ENCODE measurements at regions not wholly inside any gene's neighbourhood (a gene's known extent, or its start where the extent isn't known, plus 50 kb on each side); places are given as distances from the start of the nearest gene placed in this dataset.
"Not testable (repeated sequence)": the region's sequence is repeated elsewhere in the genome, so short reads cannot be mapped to it uniquely, and the experiment has no call there.

DNA sequence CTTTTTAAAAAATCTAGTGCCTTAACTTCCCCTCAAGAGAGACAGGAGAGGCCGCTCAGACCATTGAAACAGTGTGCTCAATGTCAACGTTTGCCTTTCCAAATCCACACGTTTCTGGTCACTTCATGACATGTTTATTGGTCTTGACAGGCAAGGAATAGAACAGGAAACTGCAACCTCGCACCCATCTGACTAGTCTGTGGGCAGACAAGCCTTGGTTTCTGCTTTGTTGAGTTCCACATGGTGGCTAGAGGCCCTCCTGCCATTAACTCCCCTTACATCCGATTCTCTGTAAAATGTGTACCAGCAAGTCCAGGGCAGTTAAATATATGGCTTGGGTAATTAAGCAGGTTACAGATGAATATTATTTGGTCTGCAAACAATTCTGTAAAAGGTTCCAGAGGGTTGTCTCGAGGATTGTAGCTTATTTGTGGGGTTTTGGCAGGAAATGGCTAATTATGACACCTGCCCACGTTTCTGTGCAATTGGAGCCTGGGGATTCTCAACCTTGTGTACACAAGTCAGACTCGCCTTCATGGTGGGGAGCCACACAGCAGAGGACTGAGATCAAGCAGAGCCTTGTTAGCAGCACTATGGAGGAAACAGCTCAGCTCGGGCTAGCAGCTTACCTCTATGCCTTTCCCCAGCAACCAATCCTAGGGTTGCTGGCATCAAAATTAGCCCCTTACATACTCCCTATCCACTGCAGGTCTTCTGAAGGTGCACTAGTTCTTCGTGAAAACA is 317.5 kb upstream of the IGF1R start:
- DNase-seq = peak; percentile 71

DNA sequence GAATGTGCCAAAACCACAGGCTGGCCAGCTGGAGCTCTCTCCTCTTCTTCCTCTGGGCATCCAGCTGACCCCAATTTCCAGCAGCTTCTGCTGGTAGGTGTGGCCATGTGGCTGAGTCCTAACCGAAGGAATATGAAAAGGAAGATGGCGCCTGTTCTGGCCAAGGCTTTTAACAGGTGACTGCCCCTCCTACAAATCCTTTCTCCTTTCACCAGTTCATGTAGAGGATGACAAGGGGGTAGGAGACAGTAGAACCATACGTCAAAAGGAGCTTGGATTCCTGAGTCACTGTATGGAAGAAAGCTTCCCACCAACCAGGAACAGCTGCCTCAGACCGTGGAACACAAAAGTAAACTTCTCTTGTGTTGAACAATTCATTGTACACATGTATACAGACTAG is 316.7 kb upstream of the IGF1R start:
- DNase-seq = no peak

DNA sequence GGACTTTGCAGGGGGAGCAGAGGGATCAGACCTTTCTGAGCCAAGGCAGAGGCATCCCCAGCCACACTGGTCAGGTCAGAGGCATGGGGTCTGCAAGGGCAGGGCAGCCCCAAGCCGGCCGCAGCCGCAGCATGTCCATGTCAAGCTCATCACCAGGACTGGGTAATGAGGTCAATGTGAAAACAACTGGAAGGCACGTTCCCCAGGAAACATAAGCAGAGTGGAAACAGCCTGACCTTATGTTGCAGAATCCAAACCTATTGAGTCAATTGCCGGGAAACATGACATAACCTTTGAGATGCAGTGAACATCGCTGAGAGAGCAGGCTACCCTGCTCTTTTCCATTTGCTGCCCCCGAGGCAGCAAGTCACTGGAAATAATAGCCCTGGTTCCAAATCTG is 315.1 kb upstream of the IGF1R start:
- no peak for DNase-seq

GRCh38 chr15:98342911-98343310 is 305.4 kb upstream of the IGF1R start:
- DNase-seq = no peak

- no peak for DNase-seq
Observed at GRCh38 chr15:98344591-98344990, 303.7 kb upstream of the IGF1R start.

GRCh38 chr15:98347001-98347400 is 301.3 kb upstream of the IGF1R start:
- no peak for DNase-seq

DNA sequence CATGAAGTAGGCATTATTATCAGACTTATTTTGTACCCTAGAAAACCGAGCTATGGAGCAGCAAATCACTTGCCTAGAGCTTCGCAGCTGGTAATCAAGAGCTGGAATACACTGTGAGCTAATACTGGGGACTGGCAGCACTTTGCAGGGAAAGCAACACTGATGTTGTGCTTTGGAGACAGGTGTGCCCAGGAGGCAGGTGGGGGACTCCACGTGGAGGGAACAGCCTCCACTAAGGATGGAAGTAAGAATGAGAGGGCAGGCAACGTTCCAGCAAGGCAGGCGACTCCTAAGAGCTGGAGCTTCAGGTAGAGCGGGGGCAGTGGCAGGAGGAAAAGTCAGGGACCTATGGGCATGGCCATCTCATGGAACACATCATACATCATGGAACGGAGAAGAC is 300.5 kb upstream of the IGF1R start:
- no peak for DNase-seq

GRCh38 chr15:98350276-98350675 is 298.1 kb upstream of the IGF1R start:
- DNase-seq = no peak

- not testable (repeated sequence) for DNase-seq
Observed at GRCh38 chr15:98358274-98358673, 290.1 kb upstream of the IGF1R start.

DNA sequence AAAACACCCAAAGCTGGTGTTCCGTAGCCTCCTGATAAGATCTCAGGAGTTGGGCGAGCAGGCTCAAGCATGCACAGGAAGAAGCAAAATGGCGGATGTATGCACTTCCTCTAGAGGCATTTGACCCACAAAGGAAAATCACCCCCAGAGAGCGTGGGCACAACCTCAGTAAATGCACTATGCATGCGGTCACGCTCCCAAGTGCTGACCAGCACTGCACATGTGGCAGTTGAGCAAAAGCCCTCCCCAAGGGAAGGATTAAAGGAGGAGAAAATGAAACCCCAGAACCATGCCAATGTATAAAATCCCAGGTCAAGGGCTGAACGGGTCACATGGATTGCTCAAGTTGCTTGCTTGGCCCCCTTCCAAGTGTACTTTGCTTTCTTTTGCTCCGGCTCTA is 289.4 kb upstream of the IGF1R start:
- no peak for DNase-seq

DNA sequence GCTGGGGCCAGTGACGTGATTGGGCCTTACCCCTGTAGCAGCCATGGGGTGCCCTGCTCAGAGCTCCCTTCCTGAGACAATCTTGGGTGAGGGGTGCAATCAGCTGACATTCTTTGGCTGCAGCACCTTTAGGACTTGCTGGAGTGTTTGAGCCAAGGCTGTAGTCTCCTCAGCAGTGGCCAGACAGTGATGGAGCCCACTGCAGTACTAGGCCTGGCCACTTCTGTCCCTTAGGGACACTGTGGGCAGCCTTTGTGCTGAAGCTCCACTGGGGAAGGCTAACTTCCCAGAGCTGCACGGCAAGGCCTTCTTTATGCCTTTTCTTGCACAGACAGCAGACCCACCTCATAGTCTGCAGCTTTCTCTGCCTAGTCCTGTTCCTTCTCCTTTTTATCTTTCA is 284.9 kb upstream of the IGF1R start:
- DNase-seq = no peak

- no peak for DNase-seq
Observed at GRCh38 chr15:98363955-98364354, 284.4 kb upstream of the IGF1R start.

DNA sequence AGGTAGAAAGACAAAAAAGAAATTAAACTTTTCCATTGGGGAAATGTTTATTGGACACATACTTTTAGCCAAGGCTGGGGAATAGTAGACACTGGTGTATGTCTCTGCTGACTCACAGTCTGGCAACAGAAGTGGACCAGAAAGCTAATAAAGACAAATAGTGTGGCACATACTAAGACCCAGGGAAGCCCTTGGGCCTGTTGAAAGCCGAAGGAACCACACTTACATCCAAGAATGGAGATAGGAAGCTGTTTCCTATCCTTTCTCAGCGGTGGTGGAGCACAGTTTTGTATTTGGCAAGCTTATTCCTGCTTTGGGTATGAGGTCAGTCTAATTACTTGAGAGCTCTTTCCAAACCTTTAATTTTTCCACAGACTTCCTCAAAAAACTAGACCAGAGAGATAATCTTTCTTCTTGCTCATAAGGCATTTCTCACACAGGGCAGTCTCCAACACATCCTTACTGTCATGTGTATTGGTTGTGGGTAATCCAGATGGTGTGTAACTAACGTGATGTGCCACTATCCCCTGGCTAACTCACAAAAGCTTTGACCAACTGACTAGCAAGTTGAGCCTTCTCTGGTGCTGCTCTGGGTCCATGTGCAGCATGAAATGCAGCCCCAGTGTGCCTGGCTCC is 279.1 kb upstream of the IGF1R start:
- DNase-seq = no peak

DNA sequence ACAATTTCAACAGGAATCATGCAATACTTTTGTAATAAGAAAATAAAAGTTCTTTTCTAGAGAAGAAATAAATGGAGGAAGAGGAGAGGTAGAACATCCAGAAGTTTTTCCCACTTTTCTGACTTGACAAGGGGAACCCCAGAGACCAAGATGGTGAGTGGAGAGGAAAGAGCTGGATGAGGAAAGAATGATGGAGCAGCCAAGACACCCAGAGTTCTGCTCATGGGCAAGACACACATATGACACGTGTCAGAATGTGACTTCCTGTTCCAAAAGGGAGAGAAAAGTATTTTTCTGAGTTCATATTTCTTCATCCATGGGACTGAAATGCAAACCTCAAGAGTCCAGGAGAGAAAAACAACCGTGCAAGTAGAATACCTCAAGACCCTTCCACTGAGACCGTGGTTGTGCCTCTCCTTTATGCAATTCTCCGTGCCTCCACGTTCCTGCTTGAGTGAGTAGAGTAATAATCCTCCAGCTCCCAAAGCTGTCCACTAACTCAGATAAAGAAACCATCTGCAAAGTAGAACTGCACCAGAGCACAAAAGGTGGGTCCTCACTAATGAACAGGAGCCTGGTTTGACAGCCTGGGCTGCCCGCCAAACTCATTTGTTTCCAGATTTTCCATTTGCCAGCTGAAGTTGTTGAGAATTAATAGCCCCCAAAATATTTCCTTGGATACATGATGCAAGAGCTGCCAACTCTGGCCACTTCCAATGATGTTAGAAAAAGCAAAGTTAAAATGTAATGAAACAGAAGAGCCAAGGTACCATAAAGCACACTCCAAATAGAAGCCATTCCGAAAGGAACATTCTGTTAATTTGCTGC is 272.6 kb upstream of the IGF1R start:
- no peak for DNase-seq

DNA sequence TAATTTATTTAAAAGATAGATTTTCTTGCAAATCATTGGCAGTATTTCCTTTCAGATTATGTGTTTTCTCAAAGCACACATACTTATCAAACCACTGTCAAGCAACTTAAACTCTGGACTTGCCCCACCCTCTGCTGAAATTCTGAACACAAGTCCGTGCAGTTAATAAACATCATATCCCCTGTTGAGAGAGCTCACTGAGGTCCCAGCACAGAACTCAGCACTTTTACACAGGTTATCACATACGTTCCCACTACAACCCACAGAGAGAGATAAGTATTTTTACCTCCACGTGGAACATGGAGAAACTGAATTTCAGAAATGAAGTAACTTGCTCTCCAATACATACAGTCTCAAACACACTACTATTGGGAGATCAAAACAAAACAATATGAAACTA is 267.6 kb upstream of the IGF1R start:
- no peak for DNase-seq

DNA sequence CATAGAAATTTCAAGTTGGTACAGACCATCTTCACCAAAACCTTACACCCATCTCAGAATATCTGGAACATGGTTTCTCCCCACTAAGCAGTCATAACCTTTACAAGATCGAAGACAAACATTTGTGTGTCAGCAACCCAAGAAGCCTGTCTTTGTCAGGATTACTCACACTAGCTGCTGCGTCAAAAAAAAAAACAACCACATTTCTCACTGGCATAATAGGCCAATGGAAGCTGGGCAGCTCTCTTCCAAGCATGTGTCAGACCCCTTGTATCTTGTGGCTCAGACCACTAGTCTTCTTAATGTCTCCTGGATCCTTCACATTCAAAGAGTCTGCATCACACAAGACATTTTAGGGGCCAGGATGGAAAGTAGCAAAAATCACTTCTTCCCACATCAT is 266.9 kb upstream of the IGF1R start:
- no peak for DNase-seq

- peak; percentile 3 for DNase-seq
Observed at GRCh38 chr15:98382139-98382538, 266.2 kb upstream of the IGF1R start.

- no peak for DNase-seq
Observed at GRCh38 chr15:98383571-98383970, 264.8 kb upstream of the IGF1R start.

- DNase-seq = no peak
Observed at GRCh38 chr15:98384328-98385029, 263.9 kb upstream of the IGF1R start.

DNA sequence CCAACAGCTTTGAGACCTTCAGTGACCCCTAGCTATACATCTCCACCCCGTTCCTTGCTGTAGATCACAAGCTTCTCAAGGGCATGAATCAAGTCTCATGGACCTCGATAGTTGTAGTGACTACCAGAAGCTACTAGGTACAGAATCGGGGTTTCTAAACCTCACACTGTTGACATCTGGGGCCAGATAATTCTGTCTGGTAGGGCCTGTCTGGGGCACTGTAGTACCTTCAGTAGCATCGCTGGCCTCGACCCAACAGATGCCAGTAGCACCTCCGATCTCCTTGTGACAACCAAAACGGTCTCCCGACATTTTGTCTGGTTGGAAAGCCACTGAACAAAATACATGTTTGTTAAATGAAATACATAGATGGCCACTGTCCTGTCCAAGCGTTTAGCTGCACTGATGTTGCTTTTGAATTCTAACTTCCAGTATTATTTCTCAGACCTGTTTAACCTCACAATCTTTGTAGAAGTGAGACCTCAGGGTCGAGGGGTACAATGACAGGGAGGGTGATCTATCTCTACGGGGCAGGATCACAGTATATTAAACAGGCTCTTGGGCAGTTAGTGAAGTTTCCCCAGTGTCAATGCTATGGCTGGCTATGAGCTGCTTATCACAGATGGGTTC is 262.5 kb upstream of the IGF1R start:
- DNase-seq = no peak

DNA sequence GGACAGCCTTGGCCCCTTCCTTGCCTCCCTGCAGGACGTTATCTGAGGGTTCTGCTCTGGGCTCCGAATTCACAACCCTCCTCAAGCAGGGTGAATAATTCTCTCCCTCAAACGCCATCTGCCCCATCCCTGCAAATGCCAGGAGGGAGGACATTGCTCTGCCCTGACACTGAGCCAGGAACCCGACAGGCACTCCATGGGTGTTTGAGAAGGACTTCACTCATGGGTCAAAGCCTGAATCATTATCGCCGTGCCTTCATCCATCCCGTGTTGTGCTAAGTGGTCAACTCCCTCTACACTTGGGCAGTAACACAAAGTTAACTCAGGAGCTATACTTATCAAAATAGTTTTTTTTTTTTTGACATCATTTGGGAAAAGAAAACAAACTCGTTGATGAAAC is 261.8 kb upstream of the IGF1R start:
- DNase-seq = no peak

- DNase-seq = no peak
Observed at GRCh38 chr15:98387866-98388265, 260.5 kb upstream of the IGF1R start.
